Endothelial cell of umbilical vein (primary cell): ENCODE measurements at regions not wholly inside any gene's neighbourhood (a gene's known extent, or its start where the extent isn't known, plus 50 kb on each side); places are given as distances from the start of the nearest gene placed in this dataset.

ENCODE experiments used
- CTCF ChIP-seq, 2 donors: IDR thresholded peaks; 1 replicate in 1 of 2; 2 replicates in 1 of 2; pipeline ENCODE4 v1.5.1; 2011; ENCODE audit warnings: low read length in 2 of 2, mild to moderate bottlenecking in 2 of 2, moderate library complexity in 2 of 2, control low read depth in 1 of 2, inconsistent platforms in 1 of 2, low read depth in 1 of 2; ENCODE audit not compliant: insufficient read depth in 1 of 2; ENCODE audit errors: extremely low read depth in 1 of 2
- EZH2 ChIP-seq: IDR thresholded peaks from 2 replicates; pipeline ENCODE4 v1.6.1; 2012; ENCODE audit warnings: borderline replicate concordance, low read depth, mild to moderate bottlenecking, moderate library complexity, low read length, inconsistent platforms; ENCODE audit not compliant: severe bottlenecking
- POLR2A ChIP-seq: IDR thresholded peaks from 2 replicates; pipeline ENCODE4 v1.6.1; 2012; ENCODE audit warnings: low read depth, mild to moderate bottlenecking, control low read depth, low read length
- POLR2AphosphoS5 ChIP-seq: IDR thresholded peaks from 2 replicates; pipeline ENCODE4 v1.6.1; 2012; ENCODE audit warnings: low read depth, mild to moderate bottlenecking, control low read depth, low read length, moderate library complexity; ENCODE audit not compliant: insufficient read depth
- TF ChIP-seq, protein P1 (sequence below): IDR thresholded peaks from 2 replicates; pipeline ENCODE4 v1.6.1; 2011; ENCODE audit not compliant: insufficient read depth, insufficient read length

- TF ChIP-seq CTCF (IDR thresholded peaks at IDR 0.05; ENCODE audit: extremely low read depth in 1 of 2, insufficient read depth in 1 of 2, low read depth in 1 of 2, low read length in 2 of 2) (no peak), EZH2 (no peak), POLR2A (no peak), POLR2AphosphoS5 (no peak)
- TF ChIP-seq, protein P1, sequence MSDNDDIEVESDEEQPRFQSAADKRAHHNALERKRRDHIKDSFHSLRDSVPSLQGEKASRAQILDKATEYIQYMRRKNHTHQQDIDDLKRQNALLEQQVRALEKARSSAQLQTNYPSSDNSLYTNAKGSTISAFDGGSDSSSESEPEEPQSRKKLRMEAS, result no peak
Measured at GRCh38 chr2:180743401-180743800, 237.0 kb upstream of the UBE2E3 start.
